Stimulated activated CD4-positive, alpha-beta T cell treated with anti-CD3 and anti-CD28 coated beads, Interleukin-4, amount 100 ng/mL, for 1 hour (primary cell): ENCODE measurements at regions not wholly inside any gene's neighbourhood (a gene's known extent, or its start where the extent isn't known, plus 50 kb on each side); places are given as distances from the start of the nearest gene placed in this dataset.
"Not testable (repeated sequence)": the region's sequence is repeated elsewhere in the genome, so short reads cannot be mapped to it uniquely, and the experiment has no call there.

Experiments
- DNase-seq: peaks from one replicate; pipeline ENCODE4 v3.0.0-alpha.2; 2020

- not testable (repeated sequence) for DNase-seq
These were observed 54.8 kb upstream of the FAM90A1 start for GRCh38 chr12:8282181-8282580.

GRCh38 chr12:8285681-8286080 is 58.3 kb upstream of the FAM90A1 start:
- DNase-seq = not testable (repeated sequence)

DNA sequence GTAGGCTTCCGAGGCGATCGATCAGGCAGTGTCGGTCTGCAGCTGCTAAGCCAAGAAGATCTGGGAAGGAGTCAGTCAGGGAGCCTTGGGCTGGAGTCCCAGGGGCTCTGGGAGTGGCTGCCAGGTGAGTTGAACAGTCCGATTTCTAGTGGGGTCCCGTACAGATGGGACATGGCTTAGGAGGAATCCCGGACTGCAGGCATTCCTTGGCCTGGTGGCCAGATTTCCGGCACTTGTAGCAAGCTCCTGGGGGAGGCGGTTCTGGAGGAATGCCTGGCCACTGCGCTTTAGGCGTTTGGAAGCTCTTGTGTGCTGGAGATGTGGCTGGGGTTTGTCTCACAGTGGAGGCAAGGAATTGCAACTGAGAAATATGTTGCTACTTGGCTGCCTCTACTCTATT is 64.3 kb upstream of the FAM90A1 start:
- not testable (repeated sequence) for DNase-seq

- not testable (repeated sequence) for DNase-seq
These were observed 67.2 kb upstream of the FAM90A1 start for GRCh38 chr12:8294662-8295061.

DNA sequence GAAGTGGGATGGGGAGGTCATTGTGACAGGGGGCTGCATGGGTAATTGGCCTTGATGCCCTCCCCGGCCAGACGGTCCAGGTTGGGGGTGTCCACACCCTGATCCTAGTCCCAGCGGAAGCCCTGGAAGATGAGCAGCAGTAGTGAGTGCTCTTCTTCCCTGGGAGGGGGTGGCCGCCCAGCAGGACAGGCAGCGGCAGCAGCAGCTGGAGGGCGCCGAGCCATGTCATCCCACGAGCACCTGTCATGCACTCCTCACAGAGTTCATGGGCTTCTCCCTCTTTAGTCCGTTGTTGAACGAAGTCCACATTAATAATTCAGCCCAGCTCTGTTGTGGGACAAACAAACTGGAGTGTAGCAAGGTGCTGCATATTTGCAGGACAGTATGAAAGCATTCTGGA is 81.2 kb upstream of the FAM90A1 start:
- DNase-seq = not testable (repeated sequence)

GRCh38 chr12:8315997-8316396 is 88.6 kb upstream of the FAM90A1 start:
- not testable (repeated sequence) for DNase-seq

DNA sequence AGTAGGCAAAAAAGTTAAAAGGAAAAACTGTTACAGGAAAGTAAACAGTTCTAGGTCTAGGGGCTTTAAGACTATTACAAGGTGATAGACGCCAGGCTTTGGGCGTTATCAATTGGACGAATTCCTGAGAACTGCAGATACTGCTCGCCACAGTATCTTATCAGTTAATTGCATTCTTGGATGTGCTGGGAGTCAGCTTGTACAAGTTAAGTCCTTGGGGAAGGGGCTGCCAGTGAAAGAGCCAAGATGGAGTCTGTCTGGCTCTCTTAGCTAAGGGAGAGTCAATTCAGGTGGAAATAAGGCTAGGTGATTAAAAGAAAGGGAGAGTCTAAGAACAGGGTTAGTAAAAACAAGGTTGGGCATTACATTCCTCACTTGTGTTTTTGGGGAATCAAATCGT is 90.3 kb upstream of the FAM90A1 start:
- not testable (repeated sequence) for DNase-seq

- peak; percentile 3 for DNase-seq
These were observed 92.9 kb upstream of the FAM90A1 start for GRCh38 chr12:8320251-8320730.

- not testable (repeated sequence) for DNase-seq
These were observed 93.5 kb upstream of the FAM90A1 start for GRCh38 chr12:8320791-8321370.

- not testable (repeated sequence) for DNase-seq
These were observed 97.9 kb upstream of the FAM90A1 start for GRCh38 chr12:8325145-8325839.

DNA sequence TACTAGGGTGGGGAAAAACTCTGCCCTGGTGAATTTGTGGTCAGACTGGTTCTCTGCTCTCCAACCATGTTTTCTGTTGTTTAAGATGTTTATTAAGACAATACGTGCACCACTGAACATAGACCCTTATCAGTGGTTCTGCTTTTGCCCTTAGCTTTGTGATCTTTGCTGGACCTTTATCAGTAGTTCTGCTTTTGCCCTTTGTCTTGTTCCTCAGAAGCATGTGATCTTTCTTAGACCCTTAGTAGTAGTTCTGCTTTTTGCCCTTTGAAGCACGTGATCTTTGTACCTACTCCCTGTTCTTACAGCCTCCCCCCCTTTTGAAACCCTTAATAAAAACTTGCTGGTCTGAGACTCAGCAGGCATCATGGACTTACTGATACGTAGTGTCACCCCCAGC is 101.4 kb upstream of the FAM90A1 start:
- DNase-seq = not testable (repeated sequence)

- DNase-seq = not testable (repeated sequence)
These were observed 105.0 kb upstream of the FAM90A1 start for GRCh38 chr12:8332373-8332772.

DNA sequence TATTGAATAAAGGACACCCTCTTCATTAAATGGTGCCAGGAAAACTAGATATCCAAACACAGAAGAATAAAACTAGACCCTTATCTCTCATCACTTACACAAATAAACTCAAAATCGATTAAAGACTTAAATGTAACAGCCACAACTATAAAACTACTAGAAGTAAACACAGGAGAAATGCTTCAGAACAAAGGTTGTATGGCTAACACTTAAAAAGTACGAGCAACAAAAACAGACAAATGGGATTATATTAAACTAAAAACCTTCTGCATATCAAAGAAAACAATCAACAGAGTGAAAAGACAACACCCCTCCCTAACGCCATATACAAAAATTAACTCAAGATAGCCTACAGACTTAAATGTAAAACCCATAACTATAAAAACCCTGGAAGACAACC is 104.7 kb upstream of the CLEC6A start:
- not testable (repeated sequence) for DNase-seq

DNA sequence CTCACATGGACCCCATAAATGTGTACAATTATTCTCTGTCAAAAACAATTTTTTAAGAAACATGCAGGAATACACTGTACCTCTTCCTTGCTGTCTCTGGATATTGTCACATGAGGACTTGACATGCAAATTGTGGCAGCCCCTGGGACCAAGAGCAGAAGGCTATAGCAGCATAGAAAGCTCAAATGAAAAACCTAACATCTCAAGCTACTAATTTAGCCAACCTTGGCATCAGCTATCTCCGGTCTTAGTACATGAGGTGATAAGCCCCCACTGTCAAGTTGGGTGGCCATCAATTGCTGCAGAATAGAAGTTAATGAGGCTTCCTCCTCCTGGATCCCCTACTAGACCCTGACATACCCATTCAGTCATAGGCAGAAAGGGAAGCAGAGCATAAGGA is 101.0 kb upstream of the CLEC6A start:
- DNase-seq = not testable (repeated sequence)

- DNase-seq = not testable (repeated sequence)
These were observed 100.2 kb upstream of the CLEC6A start for GRCh38 chr12:8355531-8355930.

- DNase-seq = not testable (repeated sequence)
These were observed 82.0 kb upstream of the CLEC6A start for GRCh38 chr12:8373744-8374143.

- not testable (repeated sequence) for DNase-seq
These were observed 80.6 kb upstream of the CLEC6A start for GRCh38 chr12:8375122-8375521.

DNA sequence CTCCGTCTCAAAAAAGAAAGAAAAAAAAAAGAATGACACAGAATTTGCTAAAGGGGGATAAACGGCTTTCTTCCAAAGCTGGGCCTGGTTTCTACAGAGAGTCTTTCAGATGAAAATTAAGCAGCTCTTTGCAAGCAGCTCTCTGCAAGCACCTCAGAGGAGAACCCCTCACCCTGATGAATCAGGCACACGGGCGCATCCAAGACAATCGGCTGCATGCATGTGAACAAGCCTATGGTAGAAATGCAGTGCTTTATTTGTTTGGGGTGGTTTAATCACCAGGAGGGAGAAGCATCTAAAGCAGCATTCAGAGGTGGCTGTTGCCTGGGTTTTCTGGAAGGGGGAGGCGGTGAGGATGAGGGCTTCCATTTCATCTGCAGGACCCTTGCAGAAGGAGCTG is 78.0 kb upstream of the CLEC6A start:
- DNase-seq = not testable (repeated sequence)

- DNase-seq = not testable (repeated sequence)
These were observed 73.2 kb upstream of the CLEC6A start for GRCh38 chr12:8382556-8382955.

DNA sequence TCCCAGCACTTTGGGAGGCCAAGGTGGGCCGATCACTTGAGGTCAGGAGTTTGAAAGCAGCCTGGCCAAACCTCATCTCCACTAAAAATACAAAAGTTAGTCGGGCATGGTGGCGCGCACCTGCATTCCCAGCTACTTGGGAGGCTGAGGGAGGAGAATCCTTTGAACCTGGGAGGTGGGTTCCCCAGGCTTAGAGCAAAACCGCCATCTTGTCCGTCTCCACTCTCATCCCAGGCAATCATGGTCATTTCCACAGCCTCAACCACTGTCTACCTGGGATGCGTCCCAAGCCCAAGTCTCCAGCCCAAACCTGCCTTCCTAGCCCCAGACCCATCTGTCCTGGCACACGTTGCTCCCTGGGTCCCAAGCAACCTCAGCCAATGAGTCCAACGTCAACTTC is 71.1 kb upstream of the CLEC6A start:
- DNase-seq = not testable (repeated sequence)

GRCh38 chr12:8385431-8385830 is 70.3 kb upstream of the CLEC6A start:
- not testable (repeated sequence) for DNase-seq

DNA sequence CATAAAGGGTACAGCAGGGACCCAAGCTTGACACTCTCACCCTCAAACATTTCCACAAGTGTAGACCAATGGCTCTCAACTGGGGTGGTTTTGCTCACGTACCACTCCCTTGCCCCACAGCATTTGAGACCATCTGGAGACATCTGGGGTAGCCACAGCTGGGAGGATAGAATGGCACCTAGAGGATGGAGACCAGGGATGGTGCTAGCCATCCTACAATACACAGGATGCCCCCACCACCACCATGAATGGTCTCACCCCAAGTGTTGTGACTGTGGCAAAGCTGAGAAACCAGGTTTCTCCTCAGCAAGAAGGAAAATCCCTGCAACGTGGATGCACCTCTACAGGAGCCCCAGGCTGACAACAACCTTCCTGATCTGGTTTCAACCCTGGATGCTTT is 69.1 kb upstream of the CLEC6A start:
- not testable (repeated sequence) for DNase-seq

DNA sequence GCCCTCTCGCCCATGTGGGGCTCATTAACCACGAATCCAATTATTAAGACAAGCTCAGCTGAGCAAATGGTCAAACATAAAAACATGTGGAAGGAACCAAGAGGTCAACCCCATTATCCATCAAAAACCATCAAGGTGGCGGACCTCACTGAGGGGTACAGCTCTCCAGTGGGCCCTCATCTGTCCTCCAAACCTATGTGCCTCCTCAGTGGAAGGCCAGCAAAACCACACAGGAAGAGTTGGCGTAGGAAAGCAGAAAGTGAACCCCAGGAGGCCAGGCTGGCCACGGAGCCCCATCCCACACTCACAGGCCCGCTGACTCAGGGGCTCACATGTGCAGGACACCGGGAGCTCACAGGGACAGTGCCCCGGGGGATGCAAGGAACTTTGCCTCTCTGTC is 66.5 kb upstream of the CLEC6A start:
- not testable (repeated sequence) for DNase-seq

DNA sequence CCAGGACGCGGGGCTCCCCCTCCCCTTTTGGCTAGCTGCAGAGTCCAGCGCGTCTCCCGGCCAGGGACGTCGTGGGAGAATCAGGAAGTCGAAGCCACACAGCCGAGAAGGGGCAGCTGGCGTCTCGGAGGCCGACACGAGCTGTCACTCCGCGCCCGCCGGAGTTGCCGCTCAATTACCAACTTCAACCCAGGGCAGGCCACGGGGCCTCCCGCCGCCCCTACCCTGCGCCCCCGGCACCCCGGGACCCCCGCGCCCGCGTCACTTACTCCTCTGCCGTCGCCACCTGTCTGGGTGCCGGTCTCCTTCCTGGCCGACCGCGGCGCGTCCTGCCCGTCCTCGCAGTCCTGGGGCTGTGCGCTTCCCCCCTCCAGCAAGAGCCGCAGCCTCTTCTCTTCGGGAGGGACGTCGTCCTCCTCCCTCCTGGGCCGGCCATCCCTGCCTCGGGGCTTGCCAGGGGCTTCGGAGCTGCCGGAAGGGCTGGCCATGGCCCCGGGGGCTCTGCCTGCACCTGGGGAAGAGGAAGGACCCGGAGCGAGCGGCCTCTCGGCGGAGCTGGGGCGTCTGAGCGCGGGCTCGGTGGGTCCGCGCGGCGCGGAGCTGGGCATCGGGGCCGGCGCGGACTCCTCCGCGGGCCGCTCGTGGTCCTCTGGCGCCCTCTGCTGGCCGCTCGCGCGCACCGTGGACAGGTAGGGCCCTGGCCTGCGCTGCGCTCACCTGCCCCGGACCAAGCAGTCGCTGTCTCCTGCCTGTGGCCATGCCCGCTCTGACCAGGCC is 65.6 kb upstream of the CLEC6A start:
- DNase-seq = peak; percentile 74
